HG02798 (cell line): ENCODE measurements at regions not wholly inside any gene's neighbourhood (a gene's known extent, or its start where the extent isn't known, plus 50 kb on each side); places are given as distances from the start of the nearest gene placed in this dataset.

Experiments
- ATAC-seq: cut with Tn5 transposase; IDR thresholded peaks from one replicate; pipeline ENCODE4 v1.9.1; 2021; ENCODE audit warnings: mild to moderate bottlenecking; ENCODE audit not compliant: unreplicated experiment, poor library complexity

DNA sequence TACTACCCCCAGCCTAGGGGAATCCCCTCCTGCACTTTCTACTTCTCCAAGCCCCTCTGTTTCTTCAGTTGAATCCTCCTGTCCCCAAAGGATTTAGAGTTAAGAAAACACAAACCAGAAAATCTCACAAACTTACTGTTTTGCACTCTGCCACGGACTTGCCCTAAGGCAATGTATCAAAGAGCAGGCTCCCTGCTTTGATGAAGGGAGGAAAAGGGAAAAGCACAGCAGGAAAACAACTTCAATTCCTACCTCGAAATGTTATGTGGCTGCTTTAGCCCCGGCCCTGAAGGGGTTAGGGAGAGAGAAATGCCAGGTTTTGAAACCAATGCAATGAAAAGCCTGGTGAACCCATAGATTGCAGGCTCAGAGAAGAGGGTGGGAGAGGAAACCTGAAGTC is 254.7 kb downstream of the MAN2A1 start:
- no peak for ATAC-seq

DNA sequence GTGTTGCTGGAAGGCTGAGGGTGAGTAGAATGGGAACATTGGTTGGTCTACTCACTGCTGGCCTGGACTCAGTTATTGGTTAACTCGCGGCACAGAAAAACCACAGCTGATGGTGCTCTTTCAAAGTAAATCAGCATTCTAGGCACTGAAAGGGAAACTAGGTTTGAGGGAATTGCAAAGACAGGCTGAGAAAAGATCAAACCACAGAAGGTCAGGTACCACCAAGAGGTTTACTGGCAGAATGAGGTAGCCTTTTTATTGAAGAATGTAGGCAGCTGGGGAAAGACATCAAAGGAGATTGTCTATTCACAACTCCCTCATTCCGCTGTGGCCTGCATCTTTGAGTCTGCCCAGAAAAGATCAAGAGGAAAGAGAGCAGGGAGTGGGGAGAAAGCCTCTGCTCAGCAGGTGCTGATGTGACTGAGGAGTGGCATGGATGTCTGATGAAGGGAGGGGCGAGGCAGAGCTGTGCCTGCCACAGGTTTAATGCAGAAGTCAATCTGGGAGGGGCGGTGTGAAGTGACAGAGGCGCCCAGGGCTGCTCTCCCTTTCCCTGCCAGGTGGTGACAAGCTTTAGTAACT is 255.5 kb downstream of the MAN2A1 start:
- peak; percentile 82 for ATAC-seq

DNA sequence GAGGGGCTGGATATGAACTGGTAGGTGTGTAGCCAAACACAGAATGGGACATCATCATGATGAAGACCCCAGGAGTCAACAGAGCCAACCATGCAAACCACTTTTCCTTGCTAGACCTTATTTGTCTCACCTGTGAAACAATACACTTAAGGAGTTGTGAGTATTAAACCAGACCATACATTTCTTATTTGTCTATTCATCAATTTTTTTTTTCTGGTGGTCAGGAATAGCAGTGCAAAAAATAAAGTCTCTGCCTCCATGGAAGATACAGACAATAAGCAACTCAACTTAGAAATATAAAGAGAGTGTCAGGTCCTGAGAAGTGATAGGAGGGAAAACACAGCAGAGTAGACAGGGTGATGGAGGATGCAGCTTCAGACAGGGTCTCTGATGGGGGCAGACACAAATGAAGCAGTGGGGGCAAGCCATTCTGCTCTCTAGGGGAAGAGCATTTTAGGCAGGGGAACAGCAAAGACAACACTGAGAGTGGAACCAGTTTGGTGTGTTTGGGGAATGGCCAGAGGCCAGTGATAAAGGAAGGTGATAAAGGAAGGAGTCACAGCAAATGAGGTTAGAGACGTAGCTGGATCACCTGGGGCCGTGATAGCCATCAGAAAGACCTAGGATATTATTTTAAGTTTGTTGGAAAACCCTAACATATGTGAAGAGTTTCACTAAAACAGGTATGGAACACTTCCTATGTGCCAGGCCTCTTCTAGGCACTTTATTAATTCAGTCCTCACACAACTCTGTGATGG is 256.2 kb downstream of the MAN2A1 start:
- ATAC-seq, result no peak

DNA sequence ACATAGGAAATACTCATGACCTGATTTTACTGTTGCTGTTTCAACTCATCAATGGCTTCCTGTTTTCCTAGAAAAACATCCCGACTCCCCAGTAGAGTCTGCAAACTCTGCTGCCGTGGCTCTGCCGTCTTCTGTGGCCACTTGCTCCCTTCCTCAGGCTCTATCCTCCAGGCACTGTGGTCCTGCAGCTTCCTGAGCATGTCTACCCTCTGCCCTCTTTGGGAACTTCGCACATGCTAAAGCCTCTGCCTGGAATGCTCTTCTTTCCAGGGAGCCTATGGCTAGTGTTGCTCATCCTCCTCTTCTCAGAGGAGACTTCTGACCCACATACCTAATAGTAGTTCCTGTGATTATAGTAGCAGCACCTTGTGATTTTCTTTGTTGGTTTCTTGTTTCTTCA is 256.9 kb downstream of the MAN2A1 start:
- ATAC-seq, result no peak

DNA sequence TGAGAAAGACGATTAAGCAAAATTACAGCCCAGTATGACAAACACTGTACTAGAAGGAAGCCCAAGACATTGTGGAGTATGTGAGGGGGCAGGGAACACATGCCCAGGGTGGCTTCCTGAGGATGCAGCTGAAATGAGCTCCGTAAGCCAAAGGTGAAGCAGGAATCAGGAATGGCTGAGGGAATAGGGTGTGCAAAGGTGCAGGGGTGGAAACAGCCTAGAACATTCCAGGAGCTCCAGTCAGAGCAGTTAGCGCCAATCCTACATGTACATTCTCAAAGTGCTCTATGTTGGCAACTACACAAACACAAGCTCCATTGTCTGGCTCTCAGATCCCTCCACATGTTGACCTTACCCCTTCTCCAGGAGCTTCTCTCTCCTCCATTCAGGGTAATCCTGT is 257.9 kb downstream of the MAN2A1 start:
- ATAC-seq, result no peak

DNA sequence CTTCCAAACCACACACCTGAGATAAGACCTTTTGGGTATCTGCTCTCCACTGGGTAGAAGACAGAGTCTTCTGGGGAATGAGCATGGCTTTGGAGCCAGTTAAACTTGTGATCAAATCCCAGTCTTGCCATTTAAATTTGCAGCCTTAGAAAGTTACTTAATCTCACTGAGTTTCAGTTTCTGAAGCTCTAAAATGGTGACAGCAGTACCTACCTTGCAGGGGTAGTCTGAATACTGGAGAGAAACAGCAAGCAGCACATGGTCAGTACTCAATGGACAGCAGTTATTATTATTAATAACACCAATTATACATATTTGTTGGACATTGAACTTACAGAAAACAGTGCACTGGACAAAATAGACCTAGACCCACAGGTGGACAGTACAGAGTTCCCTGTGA is 260.9 kb downstream of the MAN2A1 start:
- no peak for ATAC-seq

DNA sequence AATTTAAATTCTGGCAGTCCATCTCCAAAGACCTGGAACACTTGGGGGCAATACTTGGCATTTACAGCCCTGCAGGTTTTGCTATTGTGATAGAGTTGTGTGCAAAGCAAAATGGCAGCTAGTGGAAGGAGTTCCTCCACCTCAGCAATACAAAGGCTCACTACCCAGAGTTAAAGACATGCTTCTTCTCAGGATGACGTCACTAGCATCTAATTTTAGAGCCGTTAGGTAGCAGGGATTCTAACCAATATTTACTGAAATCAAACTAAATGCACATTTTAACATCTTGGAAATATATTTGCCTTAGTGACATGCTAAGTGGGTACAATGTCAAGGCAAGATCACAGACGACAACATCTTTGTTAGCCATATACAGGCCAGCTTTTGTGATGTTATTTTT is 261.6 kb downstream of the MAN2A1 start:
- no peak for ATAC-seq

DNA sequence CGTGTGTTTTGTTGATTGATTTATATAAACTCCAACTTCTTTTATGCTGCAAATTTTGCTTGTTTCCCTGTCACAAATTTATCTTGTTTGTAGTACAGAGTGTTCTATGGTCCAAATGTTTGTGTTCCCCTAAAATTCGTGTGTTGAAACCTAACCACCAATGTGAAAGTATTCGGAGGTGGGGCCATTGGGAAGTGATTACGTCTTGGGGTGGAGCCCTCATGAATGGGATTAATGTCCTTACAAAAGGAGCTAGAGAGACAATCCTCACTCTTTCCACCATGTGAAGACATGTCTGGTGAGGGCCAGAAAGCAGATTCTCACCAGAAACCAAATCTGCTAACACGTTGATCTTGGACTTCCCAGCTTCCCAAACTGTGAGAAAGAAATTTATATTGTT is 262.0 kb downstream of the MAN2A1 start:
- ATAC-seq, result no peak

DNA sequence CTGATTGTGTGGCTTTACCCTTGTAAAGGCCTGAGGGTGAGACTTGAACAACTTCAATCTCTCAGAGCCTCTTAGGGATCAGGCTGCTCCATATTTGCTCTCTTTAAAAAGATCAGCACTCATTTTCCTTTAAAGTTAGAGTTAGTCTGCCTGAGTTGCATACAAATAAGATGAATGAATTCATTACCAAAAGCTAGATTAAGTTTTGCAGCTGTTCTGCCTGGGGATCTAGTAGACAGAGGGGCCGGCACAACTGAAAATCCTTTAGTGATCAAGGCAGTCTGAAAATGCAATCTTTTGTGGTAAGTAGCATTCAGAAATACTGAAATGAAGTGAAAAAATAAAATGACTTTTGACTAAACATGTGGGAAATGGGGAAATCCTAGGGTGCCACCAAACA is 264.0 kb downstream of the MAN2A1 start:
- ATAC-seq, result no peak

DNA sequence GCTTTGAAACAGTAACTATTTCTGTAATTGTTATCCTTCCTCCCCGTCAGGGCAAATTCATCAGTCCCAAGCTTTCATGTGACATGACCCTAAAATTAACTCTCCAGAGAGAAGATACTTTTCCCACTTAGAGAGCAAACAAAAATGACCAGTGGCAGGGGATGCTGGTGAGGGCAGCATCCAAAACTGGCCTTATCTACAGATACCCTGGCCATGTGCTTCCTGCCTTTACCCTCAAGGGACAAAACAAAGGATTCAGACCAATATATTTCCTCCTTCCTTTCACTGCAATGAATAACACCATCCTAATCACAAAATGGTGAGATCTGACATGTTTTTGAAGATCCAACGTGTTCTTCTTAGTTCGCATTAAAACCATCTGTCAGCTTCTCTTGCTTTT is 267.2 kb downstream of the MAN2A1 start:
- ATAC-seq, result no peak

DNA sequence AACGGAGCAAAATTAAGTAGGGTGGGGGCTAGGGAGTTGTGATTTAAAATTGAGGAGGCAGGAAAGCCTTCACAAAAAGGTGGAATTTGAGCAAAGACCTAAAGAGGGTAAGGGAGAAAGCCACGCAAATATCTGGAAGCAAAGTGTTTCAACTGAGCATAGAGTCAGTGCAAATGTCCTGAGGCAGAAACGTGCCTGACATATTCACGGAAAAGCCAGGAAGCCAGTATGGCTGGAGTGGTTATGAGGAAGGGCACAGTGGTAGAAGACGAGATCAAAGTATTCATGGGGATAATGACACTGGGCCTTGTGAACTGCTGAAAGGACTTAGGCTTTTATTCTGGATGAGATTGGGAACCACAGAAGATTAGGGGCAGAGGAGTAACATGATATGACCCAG is 268.4 kb downstream of the MAN2A1 start:
- ATAC-seq, result no peak

DNA sequence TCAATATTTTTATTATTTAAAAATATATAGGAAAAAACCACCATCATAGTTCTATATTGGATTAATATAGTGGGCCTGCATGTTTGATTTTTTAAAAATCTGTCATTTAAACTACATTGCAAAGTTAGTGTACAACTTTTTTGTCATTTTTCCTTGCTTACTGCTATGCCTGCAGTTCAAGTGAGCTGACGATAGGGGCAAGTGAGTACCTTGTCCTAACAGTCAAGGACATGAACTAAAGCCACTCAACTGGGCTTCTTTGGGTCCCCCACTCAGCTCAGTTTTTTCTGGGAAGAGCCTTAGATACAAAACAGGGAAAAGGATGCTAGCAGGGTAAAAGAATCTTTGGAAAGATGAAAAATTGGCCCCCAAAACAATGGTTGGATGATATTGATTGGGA is 269.9 kb downstream of the MAN2A1 start:
- ATAC-seq, result no peak

DNA sequence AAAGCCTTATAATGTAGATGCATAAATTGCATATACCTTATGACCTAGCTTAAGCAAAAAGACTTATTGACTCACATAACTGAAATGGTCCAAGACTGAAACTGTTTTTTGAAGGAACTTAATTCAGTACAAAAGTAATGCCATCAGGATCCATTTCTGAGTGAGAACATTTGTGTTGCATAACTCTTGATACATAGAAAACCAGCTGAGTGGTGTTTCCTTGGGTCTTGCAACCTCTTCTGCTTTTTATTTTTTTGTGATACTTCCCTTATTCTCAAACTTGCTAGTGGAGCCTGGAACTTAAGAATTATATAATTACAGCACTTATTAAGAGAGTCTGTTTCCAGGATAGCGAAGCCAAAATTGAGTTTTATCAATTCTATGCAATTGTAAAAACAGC is 272.0 kb downstream of the MAN2A1 start:
- no peak for ATAC-seq

DNA sequence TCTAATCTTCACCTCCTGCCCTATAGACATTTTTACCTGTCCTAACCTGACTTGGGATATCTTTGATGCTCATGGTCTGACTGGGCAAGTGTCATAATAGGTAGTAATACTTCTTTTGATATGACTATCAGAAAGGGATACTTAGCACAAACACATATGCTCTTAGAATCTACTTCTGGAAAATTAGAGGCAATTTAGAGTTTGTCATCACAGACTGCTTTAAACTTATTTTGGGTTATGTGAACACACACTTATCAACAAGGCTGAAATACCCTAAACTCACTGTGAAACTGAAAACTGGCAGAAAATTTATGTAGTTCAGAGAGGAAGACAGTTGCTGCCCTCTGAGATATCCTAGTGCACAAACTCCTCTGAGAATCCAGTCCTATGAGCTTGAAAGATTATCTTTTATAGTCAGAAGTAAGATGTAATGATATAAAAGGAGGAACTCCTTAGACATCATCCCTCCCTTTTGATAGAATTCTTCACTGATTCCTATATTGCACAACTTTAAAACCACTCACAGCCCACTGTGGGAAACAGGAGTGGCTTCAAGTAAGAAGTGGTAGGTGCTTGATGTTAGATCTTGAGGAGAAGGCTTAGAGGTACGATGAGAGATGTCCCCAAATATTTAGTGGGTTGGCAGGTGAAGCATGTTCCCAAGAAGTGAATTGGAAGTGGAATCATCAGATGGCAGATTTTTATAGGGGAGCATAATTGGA is 273.3 kb downstream of the MAN2A1 start:
- ATAC-seq, result no peak

DNA sequence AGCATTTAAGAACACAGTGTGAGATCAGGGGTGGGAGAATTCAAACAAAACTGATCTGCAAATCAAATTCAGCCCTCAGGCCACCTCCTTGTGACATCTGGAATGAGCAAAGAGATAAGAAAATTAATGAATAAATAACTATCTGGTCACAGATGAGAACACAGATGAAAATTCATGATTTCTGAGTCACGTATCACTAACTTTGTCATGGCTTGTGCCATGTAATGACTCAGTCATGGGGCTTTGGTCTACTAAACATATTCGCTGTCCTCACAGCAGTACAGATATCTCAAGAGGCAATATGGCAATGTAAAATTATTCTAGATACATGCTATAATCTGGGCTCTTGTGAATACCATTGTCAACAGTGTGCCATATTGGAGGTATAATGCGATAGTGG is 274.4 kb downstream of the MAN2A1 start:
- no peak for ATAC-seq

DNA sequence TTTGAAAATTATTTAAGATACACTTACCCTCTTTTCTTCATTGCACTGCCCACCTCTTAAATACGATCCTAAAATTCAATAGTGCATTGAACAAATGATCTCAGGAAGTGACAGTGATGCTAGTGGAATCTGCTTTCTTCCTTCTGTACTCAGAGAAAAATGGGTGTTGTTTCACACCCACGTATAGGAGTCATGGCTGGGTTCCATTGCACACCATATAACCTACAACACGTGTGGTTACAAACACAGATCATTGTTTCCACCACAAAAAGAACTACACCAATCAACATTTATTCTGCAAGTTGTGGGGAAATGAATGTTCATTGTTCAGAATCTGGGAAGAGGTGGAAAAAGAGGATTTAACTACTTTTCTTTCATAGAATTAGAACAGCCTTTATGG is 275.9 kb downstream of the MAN2A1 start:
- ATAC-seq, result no peak

DNA sequence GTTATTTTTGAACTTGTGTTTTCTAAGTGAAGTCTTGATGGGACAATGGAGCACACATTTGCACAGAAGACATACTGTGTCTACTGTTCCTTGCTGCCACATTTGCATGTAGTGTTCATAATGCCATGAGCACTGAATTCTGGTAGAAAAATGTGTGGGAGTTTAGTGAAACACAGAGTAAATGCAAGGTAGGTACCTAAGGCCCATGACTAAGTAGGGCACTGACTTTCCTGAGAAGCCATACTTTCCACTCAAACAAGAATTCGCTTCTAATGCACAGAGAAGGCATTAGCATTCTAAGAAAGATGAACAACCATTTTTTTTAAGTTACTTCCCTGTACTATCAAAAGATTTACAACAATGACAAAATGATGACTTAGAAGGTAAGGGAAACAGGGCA is 282.2 kb downstream of the MAN2A1 start:
- ATAC-seq, result no peak

DNA sequence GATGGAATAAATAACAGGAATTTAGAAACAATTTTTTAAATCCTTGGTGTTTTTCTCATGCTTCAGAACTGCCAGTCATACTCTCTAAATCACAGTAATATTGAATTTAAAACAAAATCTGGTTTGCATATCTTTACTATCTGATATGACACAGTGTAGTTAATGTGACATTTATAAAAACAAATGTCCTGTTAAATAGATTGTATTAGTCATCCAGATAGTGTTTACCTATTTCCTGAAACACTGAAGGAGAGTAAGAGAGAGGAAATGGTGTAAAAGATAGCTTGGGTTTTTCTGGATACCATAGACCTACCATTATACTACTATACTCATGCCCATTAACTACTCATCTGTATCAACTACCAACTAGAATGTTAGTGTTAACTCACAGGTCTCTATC is 292.3 kb downstream of the MAN2A1 start:
- ATAC-seq, result no peak

DNA sequence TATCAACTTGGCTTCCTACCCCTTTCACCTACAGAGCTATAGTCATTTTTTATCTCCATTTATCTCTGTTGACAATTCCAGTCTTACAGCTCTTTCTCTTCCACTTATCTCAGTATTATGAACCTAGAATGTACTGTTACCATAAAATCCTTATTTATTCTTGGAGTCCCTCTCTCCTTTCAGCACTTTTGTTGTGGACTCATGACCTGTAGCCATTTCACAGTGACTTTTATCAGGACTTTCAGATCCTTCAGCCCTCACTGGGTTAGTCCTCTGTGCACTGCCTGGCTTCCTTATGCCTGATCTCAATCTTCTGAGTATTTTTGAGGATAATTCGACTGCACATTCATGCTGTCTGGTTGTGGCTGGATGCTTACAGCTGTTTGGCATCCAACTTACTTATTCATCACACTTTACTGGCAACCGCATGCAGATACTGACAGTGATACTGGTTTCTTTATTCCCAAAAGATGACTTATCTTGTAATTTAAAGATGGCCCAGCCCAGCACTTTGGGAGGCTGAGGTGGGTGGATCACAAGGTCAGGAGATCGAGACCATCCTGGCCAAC is 293.3 kb downstream of the MAN2A1 start:
- ATAC-seq, result no peak

DNA sequence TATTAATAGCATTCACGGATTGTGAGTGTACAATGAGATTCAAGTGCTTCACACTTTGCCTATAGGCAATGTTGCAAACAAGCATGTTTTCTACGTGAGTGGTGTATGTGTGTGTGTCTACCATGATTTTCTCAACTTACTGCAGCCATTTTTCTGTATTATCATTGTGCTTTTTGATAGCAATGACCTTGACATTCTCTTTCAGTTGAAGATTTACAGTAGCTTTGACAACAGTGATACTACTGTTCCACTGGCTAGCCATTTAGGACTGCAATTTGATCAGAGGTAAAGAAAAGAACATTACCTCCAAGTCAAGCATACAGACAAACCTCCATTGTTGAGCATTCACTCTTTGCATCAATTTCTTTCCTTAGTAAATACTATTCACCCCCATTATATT is 297.0 kb downstream of the MAN2A1 start:
- ATAC-seq, result no peak

DNA sequence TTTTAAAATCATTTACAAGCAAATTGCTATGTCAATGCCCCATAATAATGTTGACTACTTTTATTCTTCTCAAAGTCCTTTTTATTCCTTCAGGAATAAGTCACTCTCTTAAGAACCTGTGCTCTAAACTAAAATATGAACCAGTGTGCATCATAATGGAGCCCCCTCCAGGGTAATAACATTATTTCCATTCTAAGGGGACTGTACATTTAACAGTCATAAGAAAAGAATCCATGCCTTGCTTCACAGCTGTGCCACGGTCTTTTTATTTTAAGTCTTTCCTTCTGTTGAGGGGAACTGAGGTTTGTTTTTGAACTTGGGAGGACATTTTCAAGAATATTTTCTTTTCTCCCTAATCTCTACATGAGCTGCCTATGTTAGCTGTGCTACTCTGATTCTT is 297.6 kb downstream of the MAN2A1 start:
- no peak for ATAC-seq
